ENCODE measurements at regions not wholly inside any gene's neighbourhood (a gene's known extent, or its start where the extent isn't known, plus 50 kb on each side); places are given as distances from the start of the nearest gene placed in this dataset.
"Not testable (repeated sequence)": the region's sequence is repeated elsewhere in the genome, so short reads cannot be mapped to it uniquely, and the experiment has no call there.

DNA sequence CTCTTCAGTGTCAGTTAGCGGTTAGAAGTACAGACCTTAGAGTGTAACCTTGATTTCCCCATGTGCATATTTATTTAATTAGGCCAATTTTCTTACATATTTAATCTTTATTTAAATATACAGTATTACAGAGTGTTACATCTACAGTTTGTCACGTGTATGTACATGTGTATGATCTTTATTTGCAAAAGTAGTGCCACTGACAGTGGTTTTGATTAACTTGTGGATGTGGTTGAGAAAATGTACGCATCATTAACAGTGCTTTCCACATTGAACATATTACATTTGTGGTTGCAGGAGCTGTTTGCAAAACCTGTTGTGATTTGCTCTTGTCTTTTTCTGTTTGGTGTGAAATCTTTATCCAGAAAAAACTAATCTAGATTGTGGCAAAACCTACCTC, 535.5 kb downstream of the FLRT2 start:
- H3K9me2 ChIP-seq (ENCODE audit: insufficient read depth), result no peaks in the 10 kb centered on the region
- intact Hi-C loops (cut with micrococcal nuclease; ENCODE audit: unreplicated experiment), result no loop called here
- no peak for DNase-seq
- no peaks in the 10 kb centered on the region for H3K9me3 ChIP-seq (ENCODE audit: insufficient read depth, low read depth)
- BruUV-seq (replicated peaks), result no TSS peak
- H3K79me2 ChIP-seq (ENCODE audit: low read depth), result no peaks in the 10 kb centered on the region
- no peaks in the 10 kb centered on the region for H3K4me1 ChIP-seq (replicated peaks; ENCODE audit: insufficient read depth)
- no peaks in the 10 kb centered on the region for H3F3A ChIP-seq (ENCODE audit: insufficient read depth, low read depth)
- no peaks in the 10 kb centered on the region for H3K27me3 ChIP-seq (ENCODE audit: insufficient read depth, low read depth)
- TF ChIP-seq EZH2 (IDR thresholded peaks at IDR 0.05; ENCODE audit: low read depth) (no peak), CTCF (conservative IDR thresholded peaks at IDR 0.05) (no peak)
- no peaks in the 10 kb centered on the region for H4K20me1 ChIP-seq (ENCODE audit: insufficient read depth)
- H3K36me3 ChIP-seq (ENCODE audit: low read depth), result no peaks in the 10 kb centered on the region
- no peak overlapping the region for H3K27ac ChIP-seq
- ChIA-PET CTCF (no interaction called here), POLR2A (ENCODE audit: unreplicated experiment) (no interaction called here)
- no peak overlapping the region for H2AFZ ChIP-seq
- H3K4me3 ChIP-seq, result no peak overlapping the region
- H3K4me2 ChIP-seq, result no peak overlapping the region

DNA sequence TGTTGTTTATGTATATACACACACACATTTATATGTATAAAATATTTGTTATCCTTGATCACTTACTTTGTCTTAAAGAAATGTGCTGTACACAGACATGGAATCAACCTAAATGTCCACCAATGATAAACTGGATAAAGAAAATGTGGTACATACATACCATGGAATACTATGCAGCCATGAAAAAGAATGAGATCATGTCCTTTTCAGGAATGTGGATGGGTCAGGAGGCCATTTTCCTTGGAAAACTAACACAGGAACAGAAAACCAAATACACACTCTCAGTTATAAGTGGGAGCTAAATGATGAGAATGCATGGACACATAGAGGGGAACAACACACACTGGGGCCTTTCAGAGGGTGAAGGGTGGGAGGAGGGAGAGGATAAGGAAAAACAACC, 534.7 kb downstream of the FLRT2 start:
- POLR2A ChIA-PET (ENCODE audit: unreplicated experiment); H4K20me1 ChIP-seq (ENCODE audit: insufficient read depth); intact Hi-C loops (cut with micrococcal nuclease; ENCODE audit: unreplicated experiment); H3K27ac ChIP-seq; H2AFZ ChIP-seq; H3K4me2 ChIP-seq; BruUV-seq (replicated peaks); DNase-seq; H3K4me3 ChIP-seq; H3K9me3 ChIP-seq (ENCODE audit: insufficient read depth, low read depth); H3K36me3 ChIP-seq (ENCODE audit: low read depth); CTCF ChIA-PET; H3K9me2 ChIP-seq (ENCODE audit: insufficient read depth); H3F3A ChIP-seq (ENCODE audit: insufficient read depth, low read depth); H3K79me2 ChIP-seq (ENCODE audit: low read depth); H3K4me1 ChIP-seq (replicated peaks; ENCODE audit: insufficient read depth); H3K27me3 ChIP-seq (ENCODE audit: insufficient read depth, low read depth): not testable (repeated sequence)

DNA sequence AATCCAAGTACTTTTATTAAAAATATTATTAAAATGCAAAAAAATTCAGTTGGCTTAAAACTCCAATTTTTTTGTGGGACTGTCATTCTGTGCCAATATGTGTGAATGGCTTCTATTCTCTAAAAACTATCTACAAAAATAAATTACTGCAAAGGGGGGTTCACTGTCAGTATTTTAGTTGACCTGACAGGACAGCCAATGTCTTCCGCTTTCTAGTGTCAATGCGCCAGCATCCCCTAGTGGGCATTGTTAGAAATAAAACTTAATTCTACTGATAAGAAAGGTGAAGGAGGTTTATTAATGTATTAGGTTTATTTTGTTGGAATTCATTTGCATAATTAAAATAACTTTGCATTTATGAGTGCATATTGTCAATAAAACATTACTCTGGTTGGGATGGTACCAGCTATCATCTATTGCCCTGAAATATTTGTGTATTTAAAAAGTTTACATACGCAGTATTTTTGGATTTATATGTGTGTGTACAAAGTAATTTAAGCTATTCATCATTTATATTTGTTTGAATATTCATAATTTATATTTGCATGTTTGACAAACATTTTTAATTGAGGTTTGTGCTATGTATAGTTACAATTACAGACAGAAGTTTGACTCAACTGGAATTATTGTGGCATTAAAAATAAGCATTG, 527.2 kb downstream of the FLRT2 start:
- BruUV-seq (replicated peaks), result no TSS peak
- no peaks in the 10 kb centered on the region for H4K20me1 ChIP-seq (ENCODE audit: insufficient read depth)
- no peak overlapping the region for H3K4me3 ChIP-seq
- no peaks in the 10 kb centered on the region for H3K27me3 ChIP-seq (ENCODE audit: insufficient read depth, low read depth)
- ChIA-PET CTCF (no interaction called here), POLR2A (ENCODE audit: unreplicated experiment) (no interaction called here)
- DNase-seq, result peak in 1 of 2 experiments; percentile 1
- H3K9me3 ChIP-seq (ENCODE audit: insufficient read depth, low read depth), result no peaks in the 10 kb centered on the region
- H3K4me2 ChIP-seq, result no peak overlapping the region
- intact Hi-C loops (cut with micrococcal nuclease; ENCODE audit: unreplicated experiment), result loop anchor here (10.0 kb wide), 1 partner anchor 522 kb away; the partner anchor contains the start of gene FLRT2
- no peaks in the 10 kb centered on the region for H3K36me3 ChIP-seq (ENCODE audit: low read depth)
- TF ChIP-seq EZH2 (IDR thresholded peaks at IDR 0.05; ENCODE audit: low read depth) (no peak), CTCF (conservative IDR thresholded peaks at IDR 0.05) (peak; percentile 72)
- H3K4me1 ChIP-seq (replicated peaks; ENCODE audit: insufficient read depth), result no peaks in the 10 kb centered on the region
- H3K27ac ChIP-seq, result no peak overlapping the region
- H2AFZ ChIP-seq, result no peak overlapping the region
- H3F3A ChIP-seq (ENCODE audit: insufficient read depth, low read depth), result no peaks in the 10 kb centered on the region
- no peaks in the 10 kb centered on the region for H3K79me2 ChIP-seq (ENCODE audit: low read depth)
- no peaks in the 10 kb centered on the region for H3K9me2 ChIP-seq (ENCODE audit: insufficient read depth)

DNA sequence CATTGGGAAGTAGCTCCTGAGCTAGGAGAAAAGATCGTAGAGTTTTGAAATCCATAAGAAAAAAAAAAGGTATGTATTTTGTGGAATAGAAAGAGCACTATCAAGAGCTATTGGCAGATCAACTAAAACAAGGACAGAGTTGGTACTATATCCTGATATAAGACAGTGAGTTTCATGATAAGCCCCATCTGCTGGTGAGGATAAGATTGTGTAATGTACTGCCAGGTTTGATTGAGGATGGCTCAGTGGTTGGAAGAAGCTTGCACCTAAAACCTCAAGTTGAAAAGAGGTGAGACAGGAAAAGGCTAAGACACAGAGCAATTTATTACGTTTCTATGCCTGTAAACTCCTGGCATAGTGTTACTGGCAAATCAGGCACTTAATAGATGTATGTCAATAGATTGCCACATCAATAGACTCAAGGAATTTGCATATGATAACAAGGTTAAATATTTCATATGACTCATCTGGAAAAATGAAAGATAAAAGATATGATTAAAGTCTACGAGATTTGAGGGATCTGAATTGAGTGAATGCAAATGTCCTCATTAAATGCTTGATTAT, 525.6 kb downstream of the FLRT2 start:
- intact Hi-C loops (cut with micrococcal nuclease; ENCODE audit: unreplicated experiment), result loop anchor here (10.0 kb wide), 1 partner anchor 521 kb away; the partner anchor contains the start of gene FLRT2
- Histone ChIP-seq H2AFZ (no peak overlapping the region), H3K9me3 (ENCODE audit: insufficient read depth, low read depth) (no peaks in the 10 kb centered on the region), H3K4me1 (replicated peaks; ENCODE audit: insufficient read depth) (no peaks in the 10 kb centered on the region), H3K27ac (no peak overlapping the region), H3F3A (ENCODE audit: insufficient read depth, low read depth) (no peaks in the 10 kb centered on the region), H3K36me3 (ENCODE audit: low read depth) (no peaks in the 10 kb centered on the region), H3K79me2 (ENCODE audit: low read depth) (no peaks in the 10 kb centered on the region), H4K20me1 (ENCODE audit: insufficient read depth) (no peaks in the 10 kb centered on the region), H3K4me3 (no peak overlapping the region), H3K4me2 (no peak overlapping the region), H3K9me2 (ENCODE audit: insufficient read depth) (no peaks in the 10 kb centered on the region), H3K27me3 (ENCODE audit: insufficient read depth, low read depth) (no peaks in the 10 kb centered on the region)
- TF ChIP-seq CTCF (conservative IDR thresholded peaks at IDR 0.05) (no peak), EZH2 (IDR thresholded peaks at IDR 0.05; ENCODE audit: low read depth) (no peak)
- CTCF ChIA-PET, result no interaction called here
- BruUV-seq (replicated peaks), result no TSS peak
- POLR2A ChIA-PET (ENCODE audit: unreplicated experiment), result no interaction called here
- no peak for DNase-seq

Measured in PC-9 (cell line).